ENCODE measurements at regions not wholly inside any gene's neighbourhood (a gene's known extent, or its start where the extent isn't known, plus 50 kb on each side); places are given as distances from the start of the nearest gene placed in this dataset.

- Histone ChIP-seq H3K27me3 (no peaks in the 10 kb centered on the region), H3K4me3 (no peak overlapping the region), H3K9me3 (peaks cover 0 to 9% (median 8%) of the 10 kb centered on the region in 3 donors), H3K4me1 (no peaks in the 10 kb centered on the region), H3K27ac (no peak overlapping the region), H3K36me3 (no peaks in the 10 kb centered on the region)
- DNase-seq, result no peak
- intact Hi-C loops (cut with DNase I), result no loop called here
- 88 to 91% methylated on average over 1 of the region's 1 CpG for WGBS, 2 donors
- no peak for TF ChIP-seq POLR2A (IDR thresholded peaks at IDR 0.05)
- no peak for TF ChIP-seq CTCF (IDR thresholded peaks at IDR 0.05)
These were observed 195.2 kb downstream of the PDCD6IP start for GRCh38 chr3:33993631-33994030.

GRCh38 chr3:33994568-33994967, 196.1 kb downstream of the PDCD6IP start:
- no peak for DNase-seq
- H3K4me3 ChIP-seq, result no peak overlapping the region
- no peaks in the 10 kb centered on the region for H3K36me3 ChIP-seq
- no peaks in the 10 kb centered on the region for H3K4me1 ChIP-seq
- H3K27ac ChIP-seq, result no peak overlapping the region
- no peak for TF ChIP-seq CTCF (IDR thresholded peaks at IDR 0.05)
- no peak for TF ChIP-seq POLR2A (IDR thresholded peaks at IDR 0.05)
- H3K27me3 ChIP-seq, result no peaks in the 10 kb centered on the region
- 0% methylated on average over 1 of the region's 1 CpG for WGBS, 2 donors
- intact Hi-C loops (cut with DNase I), result no loop called here
- H3K9me3 ChIP-seq, result peaks cover 0 to 9% (median 8%) of the 10 kb centered on the region in 3 donors

GRCh38 chr3:34000301-34000700, 201.9 kb downstream of the PDCD6IP start:
- Histone ChIP-seq H3K4me1 (no peaks in the 10 kb centered on the region), H3K36me3 (no peaks in the 10 kb centered on the region), H3K27me3 (peaks cover 0 to 2% (median 0%) of the 10 kb centered on the region in 4 donors), H3K4me3 (no peak overlapping the region), H3K9me3 (peaks cover 0 to 8% (median 7%) of the 10 kb centered on the region in 3 donors), H3K27ac (no peak overlapping the region)
- no peak for DNase-seq
- intact Hi-C loops (cut with DNase I), result no loop called here
- TF ChIP-seq POLR2A (IDR thresholded peaks at IDR 0.05) (no peak), CTCF (IDR thresholded peaks at IDR 0.05) (no peak)

DNA sequence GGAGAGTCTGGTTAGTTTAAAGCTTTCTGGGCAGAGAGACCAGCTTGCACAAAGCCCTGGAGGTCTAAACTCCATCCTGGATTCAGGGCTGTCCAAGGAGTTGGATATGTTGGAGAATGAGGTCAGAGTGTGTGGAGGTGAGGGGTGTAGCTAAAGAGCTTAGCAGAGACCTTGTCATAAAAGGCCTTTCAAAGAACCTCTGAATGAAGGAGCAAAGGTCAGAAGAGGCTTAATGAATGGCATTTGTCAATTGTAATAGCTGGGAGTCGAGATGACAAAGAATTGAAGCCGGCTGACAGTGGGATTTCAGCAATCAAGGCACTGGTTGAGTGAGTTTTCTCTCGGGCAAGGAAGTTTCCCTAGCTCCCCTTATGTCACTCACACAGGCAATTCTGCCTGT, 202.6 kb downstream of the PDCD6IP start:
- intact Hi-C loops (cut with DNase I), result no loop called here
- 58 to 70% methylated on average over 3 of the region's 3 CpGs for WGBS, 2 donors

DNA sequence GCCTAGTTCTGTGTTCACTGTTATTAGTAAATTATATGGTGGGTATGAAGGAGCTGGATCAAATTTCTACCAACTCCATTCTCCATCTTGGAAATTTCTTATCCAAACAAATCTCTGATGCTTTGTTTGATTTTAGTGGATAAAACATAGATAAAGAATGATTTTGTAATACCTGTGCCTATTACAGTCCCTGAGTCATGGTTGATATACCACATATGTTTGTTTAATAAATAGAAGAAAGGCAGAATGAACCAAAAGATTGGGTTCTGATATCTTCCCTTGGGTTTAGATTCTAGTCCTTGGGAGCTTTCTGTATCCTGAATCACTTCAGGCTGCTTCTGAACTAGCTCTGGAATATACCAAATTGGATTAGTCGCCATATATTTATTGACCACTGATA, 203.6 kb downstream of the PDCD6IP start:
- DNase-seq, result no peak
- no peaks in the 10 kb centered on the region for H3K9me3 ChIP-seq
- WGBS, 2 donors, result 83 to 100% methylated on average over 1 of the region's 1 CpG
- no peak overlapping the region for H3K27ac ChIP-seq
- peaks cover 0 to 10% (median 0%) of the 10 kb centered on the region in 4 donors for H3K27me3 ChIP-seq
- no peaks in the 10 kb centered on the region for H3K36me3 ChIP-seq
- no peak for TF ChIP-seq CTCF (IDR thresholded peaks at IDR 0.05)
- TF ChIP-seq POLR2A (IDR thresholded peaks at IDR 0.05), result no peak
- intact Hi-C loops (cut with DNase I), result no loop called here
- no peak overlapping the region for H3K4me3 ChIP-seq
- H3K4me1 ChIP-seq, result no peaks in the 10 kb centered on the region

More for the DNA sequence above, 202.6 kb downstream of the PDCD6IP start:
- Histone ChIP-seq H3K4me3 (no peak overlapping the region), H3K27ac (no peak overlapping the region), H3K9me3 (peaks cover 0 to 1% (median 0%) of the 10 kb centered on the region in 3 donors), H3K4me1 (no peaks in the 10 kb centered on the region), H3K36me3 (no peaks in the 10 kb centered on the region), H3K27me3 (peaks cover 0 to 9% (median 0%) of the 10 kb centered on the region in 4 donors)
- DNase-seq, result no peak
- TF ChIP-seq CTCF (IDR thresholded peaks at IDR 0.05) (no peak), POLR2A (IDR thresholded peaks at IDR 0.05) (no peak)

Measured in esophagus squamous epithelium (tissue), 5 donors.